A673 (cell line): ENCODE measurements at regions not wholly inside any gene's neighbourhood (a gene's known extent, or its start where the extent isn't known, plus 50 kb on each side); places are given as distances from the start of the nearest gene placed in this dataset.

Source experiments
- BruUV-seq: library from RNA; stranded (reverse); fragments of 400-500 nt; replicated peaks from 2 replicates; lab custom pipeline; 2021; lab: Mats Ljungman, UMichigan
- CTCF ChIA-PET: fragments of 300-600 bp; sonication (Branson Sonifier 250); formaldehyde crosslinking; loops from one replicate; lab custom pipeline; 2022; ENCODE audit warnings: antibody characterized with exemption; lab: Charles Lee
- POLR2A ChIA-PET: fragments of 300-600 bp; sonication (Branson Sonifier 250); formaldehyde crosslinking; loops from one replicate; lab custom pipeline; 2022; ENCODE audit warnings: antibody characterized with exemption; ENCODE audit not compliant: low non-redundant PET; lab: Charles Lee
- DNase-seq: peaks from one replicate; pipeline ENCODE4 v3.0.0-alpha.2; 2015; ENCODE audit warnings: low spot score
- H3K27ac ChIP-seq: fragments of 200-600 bp; sonication (generic); 2 replicates; pipeline ENCODE4 v1.5.1; 2016; ENCODE audit warnings: mixed run types, low read depth, mild to moderate bottlenecking, mixed read lengths, antibody characterized with exemption, low read length; ENCODE audit not compliant: poor library complexity, severe bottlenecking
- H3K27me3 ChIP-seq: fragments of 200-600 bp; sonication (generic); replicated peaks from 2 replicates; pipeline ENCODE4 v1.6.1; 2017; ENCODE audit warnings: mixed run types, low read depth, mild to moderate bottlenecking, mixed read lengths, antibody characterized with exemption, low read length; ENCODE audit not compliant: insufficient read depth, poor library complexity
- H3K36me3 ChIP-seq: fragments of 200-600 bp; sonication (generic); 2 replicates; pipeline ENCODE4 v1.6.1; 2016; ENCODE audit warnings: mixed run types, mild to moderate bottlenecking, mixed read lengths, antibody characterized with exemption, low read length; ENCODE audit not compliant: insufficient read depth, poor library complexity, severe bottlenecking
- H3K4me1 ChIP-seq: fragments of 200-600 bp; sonication (generic); 2 replicates; pipeline ENCODE4 v1.6.1; 2017; ENCODE audit warnings: mixed run types, mild to moderate bottlenecking, mixed read lengths, antibody characterized with exemption, low read length; ENCODE audit not compliant: insufficient read depth, poor library complexity, severe bottlenecking
- H3K4me3 ChIP-seq: fragments of 200-600 bp; sonication (generic); 2 replicates; pipeline ENCODE4 v1.5.1; 2016; ENCODE audit warnings: low read depth, mixed run types, mild to moderate bottlenecking, mixed read lengths, low read length; ENCODE audit not compliant: poor library complexity, severe bottlenecking
- H3K9me3 ChIP-seq: fragments of 200-600 bp; sonication (generic); 2 replicates; pipeline ENCODE4 v1.6.1; 2016; ENCODE audit warnings: mixed run types, low read depth, mild to moderate bottlenecking, mixed read lengths, antibody characterized with exemption, low read length; ENCODE audit not compliant: poor library complexity, severe bottlenecking
- CTCF ChIP-seq: fragments of 300-800, 200-600 bp; sonication (generic); conservative IDR thresholded peaks from 2 replicates; pipeline ENCODE4 v1.5.1; 2017; ENCODE audit warnings: low read depth, mild to moderate bottlenecking, antibody characterized with exemption, low read length, moderate library complexity, mixed read lengths
- EZH2 ChIP-seq: fragments of 200-600 bp; sonication (generic); IDR thresholded peaks from 2 replicates; pipeline ENCODE4 v1.6.1; 2017; ENCODE audit warnings: borderline replicate concordance, low read depth, mild to moderate bottlenecking, mixed read lengths, antibody characterized with exemption, low read length; ENCODE audit not compliant: poor library complexity, severe bottlenecking
- intact Hi-C: fragments of 100-400 bp; cut with micrococcal nuclease; formaldehyde crosslinking; loops from one replicate; pipeline ENCODE4 v1.10.0; 2022; ENCODE audit not compliant: unreplicated experiment

DNA sequence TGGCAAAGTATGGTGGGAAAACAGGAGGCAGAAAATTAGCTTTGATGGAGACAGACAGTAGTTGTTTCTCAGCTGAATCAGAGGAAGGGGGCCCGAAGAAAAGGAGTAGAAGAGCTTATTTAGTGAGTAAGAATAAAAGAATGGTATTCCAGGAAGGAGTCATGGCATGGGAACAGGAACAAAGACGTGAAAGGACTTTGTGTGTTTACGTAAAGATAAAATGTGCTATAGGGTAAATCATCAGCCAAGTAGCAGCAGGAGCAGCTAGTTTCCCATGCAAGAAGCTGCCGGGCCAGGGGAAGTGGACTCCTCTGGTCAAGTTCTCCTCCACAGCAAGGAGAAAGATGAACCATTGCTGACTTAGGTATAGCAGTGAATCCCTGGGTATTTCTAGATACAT is 454.5 kb downstream of the HINT1 start:
- no peaks in the 10 kb centered on the region for H3K9me3 ChIP-seq
- H3K4me3 ChIP-seq = no peak overlapping the region
- intact Hi-C loops = no loop called here
- POLR2A ChIA-PET = no interaction called here
- no peaks in the 10 kb centered on the region for H3K4me1 ChIP-seq
- TF ChIP-seq EZH2 = no peak
- no peak for TF ChIP-seq CTCF
- CTCF ChIA-PET = no interaction called here
- H3K36me3 ChIP-seq = no peaks in the 10 kb centered on the region
- no peak for DNase-seq
- H3K27me3 ChIP-seq = no peaks in the 10 kb centered on the region
- H3K27ac ChIP-seq = no peak overlapping the region
- no TSS peak for BruUV-seq

- CTCF ChIA-PET = no interaction called here
- Histone ChIP-seq H3K27ac (no peak overlapping the region), H3K4me1 (no peaks in the 10 kb centered on the region), H3K9me3 (no peaks in the 10 kb centered on the region), H3K27me3 (no peaks in the 10 kb centered on the region), H3K4me3 (no peak overlapping the region), H3K36me3 (no peaks in the 10 kb centered on the region)
- no TSS peak for BruUV-seq
- intact Hi-C loops = no loop called here
- no peak for DNase-seq
- TF ChIP-seq CTCF (no peak), EZH2 (no peak)
- POLR2A ChIA-PET = no interaction called here
Measured at GRCh38 chr5:130708754-130709153, 456.3 kb downstream of the HINT1 start.

DNA sequence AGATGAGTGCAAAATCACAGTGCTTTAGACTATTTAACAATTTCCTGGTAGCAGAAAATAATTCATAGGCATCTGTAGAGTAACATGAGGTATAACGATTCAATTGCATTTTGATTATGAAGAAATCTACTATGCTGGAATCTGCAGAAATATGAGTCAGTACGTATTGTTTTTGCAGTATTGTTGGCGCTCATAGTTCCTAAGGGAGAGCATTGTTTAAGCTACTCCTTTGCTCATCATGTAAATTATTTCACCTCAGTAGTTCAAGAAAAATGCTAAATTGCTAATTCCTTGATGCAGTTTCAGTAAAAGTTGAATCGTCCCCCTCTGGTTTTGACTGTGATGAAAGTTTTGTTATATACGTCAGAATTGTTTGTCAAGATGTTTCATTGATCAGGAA is 458.4 kb downstream of the HINT1 start:
- CTCF ChIA-PET = no interaction called here
- TF ChIP-seq EZH2 (no peak), CTCF (no peak)
- H3K4me3 ChIP-seq = no peak overlapping the region
- H3K27ac ChIP-seq = no peak overlapping the region
- no peaks in the 10 kb centered on the region for H3K27me3 ChIP-seq
- no peak for DNase-seq
- POLR2A ChIA-PET = no interaction called here
- no TSS peak for BruUV-seq
- H3K36me3 ChIP-seq = no peaks in the 10 kb centered on the region
- H3K9me3 ChIP-seq = no peaks in the 10 kb centered on the region
- intact Hi-C loops = no loop called here
- no peaks in the 10 kb centered on the region for H3K4me1 ChIP-seq
